Astrocyte of the spinal cord (primary cell): ENCODE measurements at regions not wholly inside any gene's neighbourhood (a gene's known extent, or its start where the extent isn't known, plus 50 kb on each side); places are given as distances from the start of the nearest gene placed in this dataset.

Experiments used
- DNase-seq: peaks from one replicate; pipeline ENCODE4 v3.0.0; 2011; ENCODE audit warnings: low read depth, low spot score
- H3K4me3 ChIP-seq: 2 replicates; pipeline ENCODE4 v1.5.1; 2011; ENCODE audit warnings: low read depth, mild to moderate bottlenecking, low read length, moderate library complexity
- in situ Hi-C: cut with HindIII; loops from 2 replicates; pipeline ENCODE4 v1.10.0; 2017; ENCODE audit warnings: low sequenced_read_pairs
- TF ChIP-seq, protein P1 (sequence below): IDR thresholded peaks from 2 replicates; pipeline ENCODE4 v1.5.1; 2012; ENCODE audit warnings: low read depth, mild to moderate bottlenecking, low read length, inconsistent platforms

GRCh38 chr13:29704648-29705047, 109.2 kb upstream of the SLC7A1 start:
- no peak overlapping the region for H3K4me3 ChIP-seq
- TF ChIP-seq, protein P1, sequence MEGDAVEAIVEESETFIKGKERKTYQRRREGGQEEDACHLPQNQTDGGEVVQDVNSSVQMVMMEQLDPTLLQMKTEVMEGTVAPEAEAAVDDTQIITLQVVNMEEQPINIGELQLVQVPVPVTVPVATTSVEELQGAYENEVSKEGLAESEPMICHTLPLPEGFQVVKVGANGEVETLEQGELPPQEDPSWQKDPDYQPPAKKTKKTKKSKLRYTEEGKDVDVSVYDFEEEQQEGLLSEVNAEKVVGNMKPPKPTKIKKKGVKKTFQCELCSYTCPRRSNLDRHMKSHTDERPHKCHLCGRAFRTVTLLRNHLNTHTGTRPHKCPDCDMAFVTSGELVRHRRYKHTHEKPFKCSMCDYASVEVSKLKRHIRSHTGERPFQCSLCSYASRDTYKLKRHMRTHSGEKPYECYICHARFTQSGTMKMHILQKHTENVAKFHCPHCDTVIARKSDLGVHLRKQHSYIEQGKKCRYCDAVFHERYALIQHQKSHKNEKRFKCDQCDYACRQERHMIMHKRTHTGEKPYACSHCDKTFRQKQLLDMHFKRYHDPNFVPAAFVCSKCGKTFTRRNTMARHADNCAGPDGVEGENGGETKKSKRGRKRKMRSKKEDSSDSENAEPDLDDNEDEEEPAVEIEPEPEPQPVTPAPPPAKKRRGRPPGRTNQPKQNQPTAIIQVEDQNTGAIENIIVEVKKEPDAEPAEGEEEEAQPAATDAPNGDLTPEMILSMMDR, result no peak
- in situ Hi-C loops, result no loop called here
- no peak for DNase-seq

DNA sequence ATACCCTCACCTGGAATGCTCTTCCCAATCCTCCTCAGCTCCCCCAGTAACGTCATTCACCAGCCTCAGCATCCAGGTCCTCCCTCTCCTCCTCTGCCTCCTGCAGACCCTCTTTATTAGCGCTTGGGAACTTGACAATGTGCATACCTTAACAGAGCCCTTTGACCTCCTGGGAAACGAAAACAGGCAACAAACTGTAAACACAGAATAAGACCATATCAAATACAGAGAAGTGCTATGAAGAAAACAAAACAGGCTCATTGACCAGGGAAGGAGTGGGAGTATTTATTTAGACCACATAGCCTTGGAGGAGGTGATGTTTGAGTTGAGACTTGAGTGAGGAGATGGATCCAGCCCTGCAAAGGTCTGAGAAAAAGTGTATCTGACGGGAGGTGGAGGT, 107.9 kb upstream of the SLC7A1 start:
- no peak overlapping the region for H3K4me3 ChIP-seq
- no peak for DNase-seq
- TF ChIP-seq, protein P1, result no peak
- in situ Hi-C loops, result no loop called here

DNA sequence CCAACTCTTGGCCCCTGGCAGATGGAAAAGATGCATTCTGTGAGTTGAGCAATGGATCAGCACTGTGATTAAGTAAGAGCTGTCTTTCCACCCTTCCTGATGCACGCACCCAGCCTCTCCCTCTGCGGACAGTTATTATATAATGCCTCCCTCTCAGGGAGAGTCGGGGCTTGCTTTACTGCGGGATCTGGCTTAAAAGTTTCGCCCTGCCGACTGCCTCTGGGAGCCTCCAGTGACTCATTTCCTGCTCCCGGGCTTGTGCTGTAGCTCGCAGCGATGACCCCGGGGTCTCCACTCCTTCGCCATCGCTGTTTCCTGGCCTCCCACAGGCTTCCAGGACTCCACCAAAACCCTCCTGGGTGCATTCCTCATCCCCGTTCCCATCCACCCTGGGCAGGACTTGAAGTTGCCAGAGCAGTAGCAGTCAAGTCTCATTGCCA, 107.4 kb upstream of the SLC7A1 start:
- no peak overlapping the region for H3K4me3 ChIP-seq
- TF ChIP-seq, protein P1, result no peak
- peak; percentile 88 for DNase-seq
- in situ Hi-C loops, result no loop called here

DNA sequence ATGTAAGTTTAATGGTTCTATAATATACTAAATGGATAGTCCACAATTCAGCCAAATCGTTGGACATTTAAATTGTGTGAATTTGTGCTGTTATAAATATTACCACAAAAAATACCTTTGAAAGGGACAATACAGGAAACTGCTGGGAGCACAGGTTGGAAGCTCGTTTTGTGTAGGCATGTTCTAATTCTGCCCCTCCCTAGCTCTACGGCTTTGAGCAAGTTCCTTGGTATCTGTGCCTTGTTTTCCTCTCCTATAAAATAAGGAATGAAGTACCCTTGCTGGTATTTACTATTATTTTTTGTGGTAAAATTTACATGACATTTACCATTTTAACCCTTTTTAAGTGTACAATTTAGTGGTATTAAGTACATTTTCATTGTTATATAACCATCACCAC, 102.6 kb upstream of the SLC7A1 start:
- H3K4me3 ChIP-seq, result no peak overlapping the region
- no peak for DNase-seq
- in situ Hi-C loops, result no loop called here
- TF ChIP-seq, protein P1, result no peak

DNA sequence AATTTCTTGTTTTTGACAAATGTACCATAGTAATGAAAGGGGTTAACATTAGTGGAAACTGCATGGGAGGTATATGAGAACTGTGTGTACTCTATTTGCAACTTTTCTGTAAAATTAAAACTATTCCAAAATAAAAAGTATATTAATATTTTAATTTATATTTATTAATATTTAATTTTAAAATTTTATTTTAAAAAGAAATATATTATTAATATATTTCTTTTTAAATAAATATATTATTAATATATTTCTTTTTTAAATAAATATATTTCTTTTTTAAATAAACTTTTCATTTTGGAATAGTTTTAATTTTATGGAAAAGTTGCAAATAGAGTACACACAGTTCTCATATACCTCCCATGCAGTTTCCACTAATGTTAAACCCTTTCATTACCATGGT, 101.1 kb upstream of the SLC7A1 start:
- in situ Hi-C loops, result no loop called here
- H3K4me3 ChIP-seq, result no peak overlapping the region
- TF ChIP-seq, protein P1, result no peak
- DNase-seq, result no peak

DNA sequence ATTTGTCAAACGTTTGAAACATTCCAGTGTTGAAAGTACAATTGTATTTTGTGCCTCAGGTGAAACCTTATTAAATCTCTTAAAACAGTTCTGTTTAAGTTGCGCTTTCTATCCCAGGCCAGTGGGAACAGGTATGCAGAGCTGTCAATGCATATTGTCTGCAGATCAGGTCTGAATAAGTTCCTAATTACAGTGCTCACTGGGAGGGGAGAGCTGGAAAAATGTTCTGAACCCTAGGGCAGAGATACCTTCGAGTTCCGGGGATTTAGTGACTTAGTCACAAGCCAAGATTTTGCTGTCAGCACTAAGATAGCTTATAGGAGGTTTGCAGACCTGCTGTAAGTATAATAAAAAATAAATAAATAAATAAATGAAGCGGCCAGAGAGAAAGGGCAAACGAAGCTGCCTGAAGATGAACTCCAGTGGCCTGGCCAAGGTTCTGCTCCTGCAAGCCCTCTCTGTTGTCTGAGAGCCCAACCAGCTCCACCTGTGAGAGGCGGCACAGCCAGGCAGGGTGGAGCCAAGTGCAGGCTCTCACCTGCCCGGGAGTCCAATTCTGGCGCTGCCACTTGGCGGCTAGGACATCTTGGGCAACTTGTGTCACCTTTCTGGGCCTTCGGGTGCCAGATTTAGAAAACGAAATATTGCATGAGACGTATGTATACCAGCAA, 97.9 kb upstream of the SLC7A1 start:
- in situ Hi-C loops, result no loop called here
- no peak overlapping the region for H3K4me3 ChIP-seq
- no peak for DNase-seq
- TF ChIP-seq, protein P1, result no peak
